NCI-H1694 treated with DMSO at 0.1 percent for 48 hours (cell line): ENCODE measurements at regions not wholly inside any gene's neighbourhood (a gene's known extent, or its start where the extent isn't known, plus 50 kb on each side); places are given as distances from the start of the nearest gene placed in this dataset.
"Not testable (repeated sequence)": the region's sequence is repeated elsewhere in the genome, so short reads cannot be mapped to it uniquely, and the experiment has no call there.

ENCODE experiments used
- DNase-seq: peaks from one replicate; lab custom pipeline; 2025; lab: John Stamatoyannopoulos, UW

DNA sequence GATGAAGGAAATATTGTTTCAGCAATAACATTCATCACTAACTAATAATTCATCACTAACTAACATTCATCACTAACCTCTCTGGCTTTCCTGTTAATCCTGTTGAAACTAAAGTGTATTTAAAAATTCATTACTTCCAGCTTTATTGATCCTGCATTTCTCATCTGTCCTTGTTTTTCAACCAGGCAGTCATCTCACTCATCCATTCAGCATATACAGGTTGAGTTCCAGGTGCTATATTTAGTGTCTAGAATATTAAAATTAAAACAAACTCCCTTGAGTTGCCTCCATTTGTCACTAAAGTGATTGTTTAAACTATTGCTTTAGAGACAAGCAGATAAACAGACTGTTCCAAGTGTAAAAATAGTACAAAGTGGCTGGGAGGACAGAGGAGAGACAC, 58.1 kb downstream of the ATXN7L3B start:
- no peak for DNase-seq

- no peak for DNase-seq
These were observed 61.2 kb downstream of the ATXN7L3B start for GRCh38 chr12:74598819-74599218.

- DNase-seq = no peak
These were observed 62.3 kb downstream of the ATXN7L3B start for GRCh38 chr12:74599932-74600331.

DNA sequence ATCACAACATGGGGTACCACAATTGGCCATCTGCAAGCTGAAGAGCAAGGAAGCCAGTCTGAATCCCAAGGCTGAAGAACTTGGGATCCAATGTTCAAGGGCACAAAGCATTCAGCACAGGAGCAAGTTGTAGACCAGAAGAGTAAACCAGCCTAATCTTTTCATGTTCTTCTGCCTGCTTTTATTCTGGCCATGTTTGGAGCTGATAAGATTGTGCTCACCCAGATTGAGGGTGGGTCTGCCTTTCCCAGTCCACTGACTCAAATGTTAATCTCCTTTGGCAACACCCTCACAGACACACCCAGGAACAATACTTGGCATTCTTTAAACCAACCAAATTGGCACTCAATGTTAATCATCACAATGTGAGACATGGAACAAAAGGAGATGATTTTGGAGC, 63.2 kb downstream of the ATXN7L3B start:
- DNase-seq = not testable (repeated sequence)

DNA sequence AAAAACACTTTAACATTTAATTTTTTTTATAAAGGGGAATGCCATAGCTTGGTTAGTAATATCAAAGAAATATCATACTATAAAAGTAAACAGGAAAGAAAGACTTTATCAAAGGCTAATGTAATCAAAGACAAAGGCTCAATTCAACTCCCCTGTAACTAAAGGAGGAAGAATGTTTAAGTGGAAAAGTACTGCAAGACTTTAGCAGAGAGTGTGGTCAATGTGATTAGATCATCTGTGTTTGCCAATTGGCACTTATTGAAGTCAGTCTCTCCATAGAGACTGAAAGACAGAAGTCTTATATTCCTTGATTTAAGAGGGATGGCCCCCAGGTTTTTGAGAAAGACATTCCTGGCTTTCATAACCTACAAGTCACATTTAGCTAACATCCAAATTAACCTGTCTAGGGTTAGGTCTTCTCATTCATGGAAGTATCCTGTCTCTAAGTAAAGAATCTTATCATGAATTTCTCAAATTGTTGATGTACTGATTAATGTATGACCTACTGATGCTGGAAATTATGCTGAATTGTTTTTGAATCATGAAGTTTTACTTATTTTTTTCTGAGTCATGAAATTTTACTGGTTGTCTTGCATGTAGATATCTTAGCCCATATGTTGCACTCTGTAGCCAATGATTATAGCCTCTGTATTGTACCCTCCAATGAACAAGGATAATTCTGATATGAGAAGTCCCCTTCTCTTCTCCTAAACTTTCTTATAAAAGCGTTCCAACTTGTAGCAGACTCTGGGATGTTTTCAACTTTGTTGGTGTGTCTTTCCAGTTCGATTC, 65.4 kb downstream of the ATXN7L3B start:
- DNase-seq = no peak

DNA sequence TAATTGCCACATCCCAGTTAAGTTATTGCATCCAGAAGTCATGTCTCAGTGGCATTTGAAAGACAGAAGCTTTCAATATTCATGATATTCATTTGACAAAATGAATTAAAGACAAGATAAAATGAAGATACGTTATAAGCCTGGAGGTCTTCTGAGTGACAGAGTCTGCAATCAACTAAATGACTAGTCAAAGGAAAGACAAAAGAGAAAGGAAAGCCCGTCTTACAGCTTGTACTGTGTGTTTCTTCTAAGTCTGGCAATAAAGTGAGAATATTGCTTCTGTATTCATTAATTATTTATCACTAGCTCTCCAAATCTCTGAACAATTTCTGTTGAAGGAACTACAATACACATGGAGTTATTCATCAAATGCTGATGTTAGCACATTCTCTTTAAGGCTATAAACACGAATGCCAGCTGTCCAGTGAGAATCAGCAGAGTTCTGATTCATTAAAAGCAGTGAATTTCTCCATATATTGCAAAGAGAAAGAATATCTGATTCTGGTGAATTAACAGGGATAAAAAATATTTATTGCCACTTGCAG, 70.7 kb downstream of the ATXN7L3B start:
- DNase-seq = no peak

- DNase-seq = no peak
These were observed 73.1 kb downstream of the ATXN7L3B start for GRCh38 chr12:74610711-74611110.

DNA sequence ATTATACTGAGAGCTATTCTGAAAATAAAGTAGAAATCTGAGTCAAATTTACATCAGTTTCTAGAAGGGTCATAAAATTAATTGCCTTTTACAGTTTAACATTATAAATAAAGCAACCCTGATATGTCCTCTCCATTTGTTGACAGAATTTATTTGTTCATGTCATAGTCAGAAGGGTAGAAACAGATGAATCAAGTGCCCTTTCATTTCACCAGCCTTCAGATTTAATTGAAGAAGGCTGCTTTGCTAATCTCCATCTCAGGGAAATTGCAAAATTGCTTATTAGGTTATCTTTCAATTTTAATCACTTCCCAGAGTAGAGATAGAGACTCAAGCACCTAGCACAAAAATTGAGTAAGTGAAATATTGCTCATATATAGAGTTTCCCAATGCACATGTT, 76.8 kb downstream of the ATXN7L3B start:
- no peak for DNase-seq

DNA sequence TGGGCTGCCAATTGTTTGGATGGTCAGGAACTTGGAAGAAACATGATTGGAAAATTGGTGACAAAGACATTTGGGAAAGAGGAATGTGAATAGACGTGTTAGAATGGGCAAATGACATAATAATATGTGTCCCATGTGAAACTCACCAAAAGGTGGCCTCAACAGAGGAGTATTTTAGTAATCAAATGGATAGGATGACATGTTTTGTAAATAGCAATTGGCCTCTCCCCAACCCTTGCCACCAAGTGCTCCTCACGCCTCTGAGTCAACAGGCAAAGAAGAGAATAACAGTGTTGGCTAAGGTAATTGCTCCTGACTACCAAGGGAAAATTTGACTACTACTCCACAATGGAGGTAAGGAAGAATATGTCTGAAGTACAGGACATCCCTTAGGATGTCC, 81.4 kb downstream of the ATXN7L3B start:
- DNase-seq = no peak

DNA sequence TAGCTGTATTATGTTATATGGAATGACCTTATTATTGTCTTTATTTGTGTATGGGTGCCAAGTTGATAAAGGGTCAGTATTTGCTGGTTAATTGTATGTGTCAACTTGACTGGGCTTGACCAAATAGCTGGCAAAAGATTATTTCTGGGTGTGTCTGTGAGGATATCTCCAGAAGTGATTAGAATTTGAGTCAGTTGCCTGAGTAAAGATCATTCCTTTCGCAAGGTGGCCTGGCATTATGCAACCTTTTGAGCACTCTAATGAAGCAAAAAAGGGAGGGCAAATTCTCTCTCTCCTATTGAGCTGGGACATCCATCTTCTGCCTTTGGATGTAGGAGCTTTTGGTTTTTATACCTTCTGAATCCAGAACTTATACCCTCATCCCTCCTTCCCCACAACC, 82.2 kb downstream of the ATXN7L3B start:
- DNase-seq = no peak

DNA sequence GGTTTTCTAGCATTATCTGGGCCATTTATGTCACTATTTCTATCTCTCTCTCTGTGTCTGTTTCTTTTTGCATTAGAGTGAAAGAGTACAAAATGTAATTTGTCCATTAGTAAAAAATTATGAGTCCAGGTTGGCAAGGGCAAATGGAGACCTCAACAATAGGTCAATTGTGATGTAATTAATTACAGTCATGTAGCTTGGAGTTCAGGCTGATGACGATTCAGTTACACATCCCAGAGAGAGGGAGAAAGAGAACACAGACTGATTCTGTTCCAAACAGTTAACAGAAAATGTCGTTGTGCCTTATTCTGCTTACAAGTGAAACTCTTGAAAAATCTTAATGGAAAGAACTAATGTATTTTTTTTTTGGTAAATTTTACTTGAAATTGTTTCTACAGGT, 83.3 kb downstream of the ATXN7L3B start:
- DNase-seq = no peak

- DNase-seq = no peak
These were observed 86.6 kb downstream of the ATXN7L3B start for GRCh38 chr12:74624201-74624600.

GRCh38 chr12:74626397-74626796, 88.8 kb downstream of the ATXN7L3B start:
- DNase-seq = no peak

GRCh38 chr12:74641262-74641661, 103.6 kb downstream of the ATXN7L3B start:
- no peak for DNase-seq

GRCh38 chr12:74641694-74642093, 104.1 kb downstream of the ATXN7L3B start:
- no peak for DNase-seq

DNA sequence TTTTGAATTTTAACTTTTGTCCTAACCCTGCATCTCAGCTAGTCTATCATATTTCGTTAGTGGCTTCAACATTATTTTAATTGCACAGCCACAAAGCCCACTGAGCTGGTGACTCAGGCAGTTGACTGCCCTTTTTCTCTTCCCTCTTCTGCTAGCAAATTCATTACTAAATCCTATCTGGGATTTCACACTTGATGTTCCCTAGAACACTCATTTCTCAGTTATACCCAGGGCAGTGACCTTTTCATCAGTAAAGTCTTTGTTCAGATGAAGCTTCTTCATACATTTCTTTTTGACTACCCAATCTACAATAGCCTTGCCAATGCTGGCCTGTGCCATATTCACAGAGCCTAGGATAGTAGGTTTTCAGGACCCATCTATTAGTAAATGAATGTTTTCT, 107.0 kb downstream of the ATXN7L3B start:
- no peak for DNase-seq

GRCh38 chr12:74646831-74647230, 109.2 kb downstream of the ATXN7L3B start:
- peak; percentile 6 for DNase-seq

DNA sequence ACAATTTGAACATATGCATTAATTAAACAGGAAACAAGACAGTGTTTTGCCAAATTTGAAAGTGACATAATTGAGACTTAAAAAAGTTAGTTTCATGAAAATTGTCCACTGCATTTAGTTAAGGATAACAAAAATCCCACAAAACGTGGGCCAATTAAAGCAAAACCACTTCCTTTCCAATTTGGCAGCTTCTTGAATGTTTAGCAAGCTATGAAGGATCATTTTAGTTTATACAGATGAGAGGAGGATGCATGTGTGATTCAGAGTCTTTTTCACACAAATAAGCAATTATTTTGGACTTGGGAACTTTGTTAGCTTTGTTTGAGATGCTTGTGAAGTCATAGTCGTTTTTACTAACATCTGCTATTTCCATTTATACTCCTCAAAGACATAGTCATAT, 109.6 kb downstream of the ATXN7L3B start:
- no peak for DNase-seq

- DNase-seq = no peak
These were observed 118.6 kb downstream of the ATXN7L3B start for GRCh38 chr12:74656251-74656650.

DNA sequence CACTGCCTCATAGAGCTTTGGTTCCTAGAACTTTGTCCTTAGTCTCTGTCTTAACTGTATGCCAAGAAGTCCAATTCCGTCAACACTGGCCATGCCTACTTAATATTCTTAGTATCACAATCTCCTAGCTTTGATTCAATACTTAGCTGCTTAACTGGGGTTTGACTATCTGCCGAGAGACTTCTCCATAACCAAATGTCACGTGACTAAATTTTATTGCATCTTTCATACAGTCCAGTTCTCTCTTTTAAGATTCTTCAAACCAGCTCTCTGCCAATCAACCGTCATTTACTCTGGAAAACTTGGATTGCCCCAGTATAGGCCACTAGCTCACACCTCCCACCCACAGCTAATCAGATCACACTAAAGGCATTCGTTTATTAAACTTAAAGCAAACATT, 122.8 kb downstream of the ATXN7L3B start:
- DNase-seq = no peak

DNA sequence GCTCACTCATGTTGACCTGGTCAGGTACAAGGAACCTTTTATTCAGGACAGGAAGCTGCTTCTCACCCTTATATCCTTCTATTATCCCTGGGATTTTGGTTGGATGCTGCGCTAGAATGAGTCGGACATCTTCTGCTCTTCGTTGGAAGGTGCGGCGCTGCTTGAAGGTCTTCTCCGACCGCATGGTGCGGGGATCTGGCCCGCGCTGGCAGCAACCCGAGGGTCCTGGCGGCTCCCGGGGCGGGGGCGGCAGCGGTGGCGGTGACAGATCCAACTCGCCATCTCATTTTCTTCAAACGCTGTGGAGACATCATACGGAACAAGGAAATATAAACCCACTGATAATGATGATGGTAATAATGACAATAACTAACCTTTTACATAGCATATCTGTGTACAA, 126.3 kb downstream of the ATXN7L3B start:
- no peak for DNase-seq

- DNase-seq = no peak
These were observed 128.1 kb downstream of the ATXN7L3B start for GRCh38 chr12:74665690-74666089.

DNA sequence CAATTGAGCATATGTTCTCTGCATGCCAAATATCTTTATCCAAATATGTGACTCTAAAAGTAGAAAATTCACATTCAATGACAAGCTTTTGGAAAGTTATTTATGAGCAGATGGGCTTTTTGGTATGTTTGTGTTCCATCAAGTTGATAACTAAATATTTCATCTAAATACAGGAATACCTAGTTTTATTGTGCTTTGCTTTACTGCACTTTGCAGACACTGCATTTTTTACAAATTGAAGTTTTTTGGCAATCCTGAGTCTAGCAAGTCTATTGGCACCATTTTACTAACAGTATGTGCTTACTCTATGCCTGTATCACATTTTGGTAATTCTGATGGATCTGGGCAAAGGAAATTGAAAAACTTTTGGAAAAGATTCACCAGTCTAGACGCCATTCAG, 133.8 kb downstream of the ATXN7L3B start:
- no peak for DNase-seq

GRCh38 chr12:74676955-74677354, 139.3 kb downstream of the ATXN7L3B start:
- not testable (repeated sequence) for DNase-seq
